Osteocyte (in vitro differentiated cells): ENCODE measurements at regions not wholly inside any gene's neighbourhood (a gene's known extent, or its start where the extent isn't known, plus 50 kb on each side); places are given as distances from the start of the nearest gene placed in this dataset.

Source experiments
- DNase-seq: peaks from one replicate; pipeline ENCODE4 v3.0.0; 2021; ENCODE audit warnings: mixed read lengths; ENCODE audit not compliant: unreplicated experiment; ENCODE audit errors: extremely low spot score
- H3K27ac Mint-ChIP-seq: one replicate; pipeline ENCODE4 v1.8.0; 2021; ENCODE audit warnings: mild to moderate bottlenecking, mixed read lengths; ENCODE audit not compliant: unreplicated experiment
- H3K27me3 Mint-ChIP-seq: one replicate; pipeline ENCODE4 v1.8.0; 2021; ENCODE audit warnings: mixed read lengths; ENCODE audit not compliant: unreplicated experiment
- H3K36me3 Mint-ChIP-seq: one replicate; pipeline ENCODE4 v1.8.0; 2021; ENCODE audit warnings: mixed read lengths; ENCODE audit not compliant: unreplicated experiment
- H3K4me1 Mint-ChIP-seq: one replicate; pipeline ENCODE4 v1.8.0; 2021; ENCODE audit warnings: mixed read lengths; ENCODE audit not compliant: unreplicated experiment
- H3K4me3 Mint-ChIP-seq: one replicate; pipeline ENCODE4 v1.8.0; 2021; ENCODE audit warnings: mild to moderate bottlenecking, moderate library complexity, mixed read lengths; ENCODE audit not compliant: unreplicated experiment
- H3K9me3 Mint-ChIP-seq: one replicate; pipeline ENCODE4 v1.8.0; 2021; ENCODE audit warnings: mixed read lengths; ENCODE audit not compliant: unreplicated experiment
- CTCF ChIP-seq: fragments of 200-600 bp; sonication (generic); IDR thresholded peaks from 2 replicates; pipeline ENCODE4 v1.5.0; 2021; ENCODE audit warnings: antibody characterized with exemption, mild to moderate bottlenecking, moderate library complexity

GRCh38 chr6:15734118-15734897, 71.5 kb upstream of the DTNBP1 start:
- TF ChIP-seq CTCF: no peak
- no peaks in the 10 kb centered on the region for H3K4me1 Mint-ChIP-seq
- H3K9me3 Mint-ChIP-seq: no peaks in the 10 kb centered on the region
- no peak overlapping the region for H3K4me3 Mint-ChIP-seq
- no peaks in the 10 kb centered on the region for H3K36me3 Mint-ChIP-seq
- H3K27me3 Mint-ChIP-seq: peaks cover 35% of the 10 kb centered on the region
- DNase-seq: no peak
- no peak overlapping the region for H3K27ac Mint-ChIP-seq

GRCh38 chr6:15730922-15731321, 68.1 kb upstream of the DTNBP1 start:
- no peak for DNase-seq
- no peak for TF ChIP-seq CTCF
- Mint-ChIP-seq H3K27me3 (peaks cover 42% of the 10 kb centered on the region), H3K36me3 (no peaks in the 10 kb centered on the region), H3K27ac (no peak overlapping the region), H3K4me1 (no peaks in the 10 kb centered on the region), H3K4me3 (no peak overlapping the region), H3K9me3 (no peaks in the 10 kb centered on the region)

GRCh38 chr6:15730442-15730841, 67.6 kb upstream of the DTNBP1 start:
- DNase-seq: no peak
- Mint-ChIP-seq H3K4me1 (no peaks in the 10 kb centered on the region), H3K27ac (no peak overlapping the region), H3K4me3 (no peak overlapping the region), H3K27me3 (peaks cover 42% of the 10 kb centered on the region), H3K36me3 (no peaks in the 10 kb centered on the region), H3K9me3 (no peaks in the 10 kb centered on the region)
- TF ChIP-seq CTCF: no peak

GRCh38 chr6:15722731-15723130, 59.9 kb upstream of the DTNBP1 start:
- Mint-ChIP-seq H3K27ac (no peak overlapping the region), H3K4me3 (no peak overlapping the region), H3K4me1 (no peaks in the 10 kb centered on the region), H3K9me3 (peaks cover 10% of the 10 kb centered on the region), H3K36me3 (no peaks in the 10 kb centered on the region), H3K27me3 (peaks cover 2% of the 10 kb centered on the region)
- TF ChIP-seq CTCF: no peak
- DNase-seq: no peak

GRCh38 chr6:15716889-15717288, 54.1 kb upstream of the DTNBP1 start:
- Mint-ChIP-seq H3K27me3 (peaks cover 6% of the 10 kb centered on the region), H3K4me1 (no peaks in the 10 kb centered on the region), H3K9me3 (peaks cover 24% of the 10 kb centered on the region), H3K27ac (no peak overlapping the region), H3K4me3 (no peak overlapping the region), H3K36me3 (no peaks in the 10 kb centered on the region)
- no peak for TF ChIP-seq CTCF
- DNase-seq: no peak
